CD4-positive, alpha-beta T cell treated with Interleukin-21 for 1 hour (primary cell): ENCODE measurements at regions not wholly inside any gene's neighbourhood (a gene's known extent, or its start where the extent isn't known, plus 50 kb on each side); places are given as distances from the start of the nearest gene placed in this dataset.
"Not testable (repeated sequence)": the region's sequence is repeated elsewhere in the genome, so short reads cannot be mapped to it uniquely, and the experiment has no call there.

Experiments
- DNase-seq: peaks from one replicate; pipeline ENCODE4 v3.0.0-alpha.2; 2020

- DNase-seq, result no peak
Measured at GRCh38 chr3:4158329-4158728, 144.8 kb upstream of the SETMAR start.

- no peak for DNase-seq
Measured at GRCh38 chr3:4162096-4162495, 141.1 kb upstream of the SETMAR start.

GRCh38 chr3:4163011-4163410 lies 140.2 kb upstream of the SETMAR start:
- no peak for DNase-seq

- DNase-seq, result no peak
Measured at GRCh38 chr3:4166540-4166939, 136.6 kb upstream of the SETMAR start.

GRCh38 chr3:4167230-4167629 lies 135.9 kb upstream of the SETMAR start:
- not testable (repeated sequence) for DNase-seq

GRCh38 chr3:4174791-4175190 lies 128.4 kb upstream of the SETMAR start:
- DNase-seq, result no peak

GRCh38 chr3:4191971-4192370 lies 111.2 kb upstream of the SETMAR start:
- DNase-seq, result no peak

GRCh38 chr3:4195006-4195405 lies 108.2 kb upstream of the SETMAR start:
- no peak for DNase-seq

GRCh38 chr3:4196506-4197147 lies 106.5 kb upstream of the SETMAR start:
- no peak for DNase-seq

GRCh38 chr3:4197670-4198069 lies 105.5 kb upstream of the SETMAR start:
- no peak for DNase-seq

- no peak for DNase-seq
Measured at GRCh38 chr3:4198491-4198890, 104.7 kb upstream of the SETMAR start.

- DNase-seq, result not testable (repeated sequence)
Measured at GRCh38 chr3:4204776-4205175, 98.4 kb upstream of the SETMAR start.

- DNase-seq, result no peak
Measured at GRCh38 chr3:4207672-4208071, 95.5 kb upstream of the SETMAR start.

- no peak for DNase-seq
Measured at GRCh38 chr3:4208556-4208955, 94.6 kb upstream of the SETMAR start.

GRCh38 chr3:4211610-4212009 lies 91.6 kb upstream of the SETMAR start:
- no peak for DNase-seq

GRCh38 chr3:4213420-4213819 lies 89.7 kb upstream of the SETMAR start:
- DNase-seq, result not testable (repeated sequence)

GRCh38 chr3:4216974-4217373 lies 86.2 kb upstream of the SETMAR start:
- not testable (repeated sequence) for DNase-seq

- DNase-seq, result no peak
Measured at GRCh38 chr3:4218456-4219226, 84.5 kb upstream of the SETMAR start.

GRCh38 chr3:4219227-4219568 lies 84.0 kb upstream of the SETMAR start:
- no peak for DNase-seq

- DNase-seq, result no peak
Measured at GRCh38 chr3:4220065-4220464, 83.1 kb upstream of the SETMAR start.

GRCh38 chr3:4222574-4223175 lies 80.5 kb upstream of the SETMAR start:
- DNase-seq, result no peak

GRCh38 chr3:4223777-4224176 lies 79.4 kb upstream of the SETMAR start:
- DNase-seq, result no peak

GRCh38 chr3:4224331-4224730 lies 78.8 kb upstream of the SETMAR start:
- no peak for DNase-seq

GRCh38 chr3:4225005-4225471 lies 78.1 kb upstream of the SETMAR start:
- DNase-seq, result no peak
